Activated CD8-positive, alpha-beta T cell treated with anti-CD3 and anti-CD28 coated beads, Interleukin-2, amount 10 ng/mL, durations not matched to agents 7 days and 5 days (primary cell): ENCODE measurements at regions not wholly inside any gene's neighbourhood (a gene's known extent, or its start where the extent isn't known, plus 50 kb on each side); places are given as distances from the start of the nearest gene placed in this dataset.

Source experiments
- ATAC-seq: fragments of 150-1000 bp; cut with Tn5 transposase; one replicate; pipeline ENCODE4 v1.10.0; 2021; ENCODE audit warnings: moderate library complexity
- CTCF ChIA-PET: fragments of 350-600 bp; sonication (Branson Sonifier 250); formaldehyde crosslinking; loops from one replicate; lab custom pipeline; 2021; ENCODE audit warnings: antibody characterized with exemption; lab: Charles Lee
- POLR2A ChIA-PET: fragments of 350-600 bp; sonication (Branson Sonifier 250); formaldehyde crosslinking; loops from one replicate; lab custom pipeline; 2021; ENCODE audit warnings: antibody characterized with exemption; lab: Charles Lee
- DNase-seq: peaks from one replicate; pipeline ENCODE4 v3.0.0-alpha.2; 2020
- H3K27ac Mint-ChIP-seq: one replicate; pipeline ENCODE4 v1.8.0; 2021; ENCODE audit warnings: mild to moderate bottlenecking, mixed read lengths
- H3K27me3 Mint-ChIP-seq: one replicate; pipeline ENCODE4 v1.8.0; 2021; ENCODE audit warnings: low read depth, mixed read lengths
- H3K36me3 Mint-ChIP-seq: one replicate; pipeline ENCODE4 v1.8.0; 2021; ENCODE audit warnings: low read depth, mixed read lengths
- H3K4me1 Mint-ChIP-seq: one replicate; pipeline ENCODE4 v1.8.0; 2021; ENCODE audit warnings: low read depth, mixed read lengths
- H3K4me3 Mint-ChIP-seq: one replicate; pipeline ENCODE4 v1.8.0; 2021; ENCODE audit warnings: mild to moderate bottlenecking, mixed read lengths
- H3K9me3 Mint-ChIP-seq: one replicate; pipeline ENCODE4 v1.8.0; 2022; ENCODE audit warnings: mixed read lengths; ENCODE audit not compliant: insufficient read depth

DNA sequence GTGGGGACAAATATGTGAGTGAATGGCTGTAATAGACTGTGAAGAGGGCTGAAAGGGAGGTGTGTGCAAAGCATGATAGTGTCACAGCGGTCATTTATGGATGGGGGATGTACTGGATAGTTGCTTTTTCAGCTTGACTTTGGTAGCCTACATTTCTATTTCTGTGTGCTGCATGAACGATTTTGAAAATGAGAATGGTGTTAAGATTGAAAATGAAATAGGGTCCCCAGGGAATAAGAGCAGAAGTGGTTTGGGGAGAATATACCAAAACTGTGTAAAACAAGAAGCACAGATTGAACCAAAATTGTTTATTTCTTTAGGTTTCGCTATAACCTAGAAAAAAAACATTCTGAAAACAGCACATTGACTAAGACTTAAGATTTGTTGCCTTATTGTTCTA is 58.8 kb upstream of the CLNK start:
- ATAC-seq = no peak
- H3K9me3 Mint-ChIP-seq = no peaks in the 10 kb centered on the region
- H3K27ac Mint-ChIP-seq = no peak overlapping the region
- no peak for DNase-seq
- no peak overlapping the region for H3K4me3 Mint-ChIP-seq
- no peaks in the 10 kb centered on the region for H3K27me3 Mint-ChIP-seq
- POLR2A ChIA-PET = no interaction called here
- CTCF ChIA-PET = no interaction called here
- no peaks in the 10 kb centered on the region for H3K36me3 Mint-ChIP-seq
- H3K4me1 Mint-ChIP-seq = no peaks in the 10 kb centered on the region

DNA sequence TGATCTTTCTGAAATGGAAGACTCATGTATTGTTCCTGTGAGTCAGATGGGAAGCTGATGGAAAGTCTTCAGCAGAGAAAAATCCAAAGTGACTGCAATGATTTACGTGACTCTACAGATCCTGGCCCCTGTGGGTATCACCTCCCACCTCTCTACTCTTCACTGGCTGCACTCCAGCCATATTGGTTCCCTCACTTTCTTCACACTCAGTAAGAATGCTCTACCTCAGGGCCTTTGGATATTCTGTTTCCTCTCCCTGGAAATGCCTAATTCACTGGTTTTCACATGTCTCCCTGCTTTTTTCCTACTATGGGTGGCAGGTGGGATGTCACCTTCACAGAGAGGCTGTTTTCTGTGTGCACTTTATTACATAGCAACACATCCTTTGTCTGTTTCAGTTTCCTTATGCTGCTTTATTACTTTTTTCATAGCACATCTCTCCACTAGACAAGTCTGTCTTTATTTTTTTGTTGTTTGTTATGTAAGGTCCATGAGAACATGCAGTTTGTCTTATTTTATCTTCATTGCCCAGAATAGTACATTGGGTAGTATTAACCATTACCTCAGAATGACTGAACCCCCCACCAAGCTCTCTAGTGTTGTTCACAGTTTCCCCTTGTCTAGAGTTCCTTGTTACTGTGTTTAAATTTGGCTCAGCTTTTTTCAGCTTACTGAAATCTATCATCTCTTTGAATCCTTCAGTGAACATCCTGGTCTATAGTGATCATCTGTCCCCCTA is 57.6 kb upstream of the CLNK start:
- DNase-seq (no peak), ATAC-seq (no peak)
- Mint-ChIP-seq H3K36me3 (no peaks in the 10 kb centered on the region), H3K9me3 (no peaks in the 10 kb centered on the region), H3K4me1 (no peaks in the 10 kb centered on the region), H3K4me3 (no peak overlapping the region), H3K27me3 (no peaks in the 10 kb centered on the region), H3K27ac (no peak overlapping the region)
- ChIA-PET POLR2A (no interaction called here), CTCF (interaction anchor here (1.2 kb wide), 1 partner anchor 113 kb away, joined by 3 read pairs; no protein-coding TSS in a partner anchor)

DNA sequence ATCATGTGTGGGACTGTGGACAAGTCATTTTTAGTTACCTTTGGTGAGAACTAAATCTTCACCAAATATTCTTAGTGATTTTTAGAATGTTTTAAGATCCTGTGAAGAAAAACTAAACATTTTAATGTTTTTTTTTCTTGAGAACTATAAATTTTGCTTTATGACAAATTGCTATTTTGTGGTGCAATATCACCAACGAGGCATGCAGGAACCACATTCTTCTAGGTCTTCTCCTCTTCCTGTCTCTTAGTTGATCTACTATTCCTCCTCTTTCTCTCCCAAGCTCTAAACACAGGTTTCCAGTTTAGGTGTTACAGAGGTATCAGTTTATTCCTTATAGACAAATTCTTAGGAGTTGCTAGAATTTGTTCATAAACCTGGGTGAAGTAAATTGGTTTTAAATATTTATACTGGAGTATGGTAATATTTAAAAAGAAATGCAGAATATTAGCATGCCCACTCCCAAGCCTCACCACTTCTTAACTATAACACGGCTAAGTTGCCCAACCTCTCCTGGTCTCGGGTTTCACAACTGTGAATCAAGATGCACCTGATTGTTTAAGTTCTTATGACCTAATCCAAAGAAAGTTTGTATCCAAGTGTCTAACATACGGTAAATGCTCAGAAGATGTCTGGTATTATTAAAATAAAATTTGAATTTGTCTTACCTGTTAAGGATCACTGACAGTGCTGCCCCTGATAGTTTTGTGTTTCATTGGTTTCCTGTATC is 56.5 kb upstream of the CLNK start:
- Mint-ChIP-seq H3K27me3 (no peaks in the 10 kb centered on the region), H3K4me1 (no peaks in the 10 kb centered on the region), H3K9me3 (no peaks in the 10 kb centered on the region), H3K4me3 (no peak overlapping the region), H3K27ac (no peak overlapping the region), H3K36me3 (no peaks in the 10 kb centered on the region)
- ChIA-PET POLR2A (no interaction called here), CTCF (no interaction called here)
- no peak for DNase-seq
- no peak for ATAC-seq

DNA sequence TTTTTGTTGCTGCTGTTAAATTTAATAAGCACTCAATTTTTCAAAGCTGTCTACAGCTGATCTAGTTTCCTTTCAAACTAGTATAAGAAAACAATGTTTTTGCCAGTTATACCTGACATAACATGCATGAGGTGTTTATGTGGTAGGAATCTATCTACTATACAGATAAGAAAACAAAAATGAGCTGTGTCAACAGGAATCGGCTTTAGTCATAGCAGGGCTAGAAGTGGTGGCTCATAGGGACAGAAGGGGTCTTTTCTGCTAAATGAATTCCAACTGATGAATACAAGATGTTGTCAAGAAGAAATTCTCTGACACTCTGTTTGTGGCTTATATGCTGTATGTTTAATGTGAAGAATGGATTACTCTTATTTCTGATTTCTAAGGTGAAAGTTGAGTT is 55.7 kb upstream of the CLNK start:
- no peaks in the 10 kb centered on the region for H3K36me3 Mint-ChIP-seq
- no peak overlapping the region for H3K4me3 Mint-ChIP-seq
- H3K9me3 Mint-ChIP-seq = no peaks in the 10 kb centered on the region
- POLR2A ChIA-PET = no interaction called here
- no peak for DNase-seq
- CTCF ChIA-PET = no interaction called here
- no peaks in the 10 kb centered on the region for H3K4me1 Mint-ChIP-seq
- H3K27me3 Mint-ChIP-seq = no peaks in the 10 kb centered on the region
- no peak for ATAC-seq
- no peak overlapping the region for H3K27ac Mint-ChIP-seq

DNA sequence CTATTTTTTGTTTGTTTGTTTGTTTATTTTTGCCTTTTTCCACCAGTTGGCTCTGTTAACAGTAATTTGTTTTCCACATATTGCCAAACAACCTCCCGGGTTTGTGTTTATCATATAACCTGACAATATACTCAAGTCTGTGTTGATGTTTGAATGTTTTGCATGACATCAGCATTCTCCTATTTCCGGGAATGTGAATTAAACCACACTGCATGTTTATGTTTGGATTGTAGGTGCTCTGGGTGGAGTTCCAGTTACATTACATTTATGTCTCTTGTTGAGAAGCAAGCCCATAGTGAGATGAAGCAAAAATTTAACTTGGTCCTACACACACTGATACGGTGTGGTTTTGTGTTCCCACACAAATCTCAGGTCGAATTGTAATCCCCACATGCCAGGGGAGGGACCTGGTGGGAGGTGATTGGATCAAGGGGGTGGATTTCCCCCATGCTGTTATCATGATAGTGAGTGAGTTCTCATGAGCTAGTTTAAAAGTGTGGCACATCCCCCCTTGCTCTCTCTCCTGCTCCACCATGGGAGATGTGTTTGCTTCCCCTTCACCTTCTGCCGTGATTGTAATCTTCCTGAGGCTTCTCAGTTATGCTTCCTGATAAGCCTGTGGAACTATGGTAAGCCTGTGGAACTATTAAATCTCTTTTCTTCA is 54.4 kb upstream of the CLNK start:
- Mint-ChIP-seq H3K27me3 (no peaks in the 10 kb centered on the region), H3K4me3 (no peak overlapping the region), H3K36me3 (no peaks in the 10 kb centered on the region), H3K4me1 (no peaks in the 10 kb centered on the region), H3K27ac (no peak overlapping the region), H3K9me3 (no peaks in the 10 kb centered on the region)
- POLR2A ChIA-PET = no interaction called here
- DNase-seq = no peak
- CTCF ChIA-PET = no interaction called here
- no peak for ATAC-seq

DNA sequence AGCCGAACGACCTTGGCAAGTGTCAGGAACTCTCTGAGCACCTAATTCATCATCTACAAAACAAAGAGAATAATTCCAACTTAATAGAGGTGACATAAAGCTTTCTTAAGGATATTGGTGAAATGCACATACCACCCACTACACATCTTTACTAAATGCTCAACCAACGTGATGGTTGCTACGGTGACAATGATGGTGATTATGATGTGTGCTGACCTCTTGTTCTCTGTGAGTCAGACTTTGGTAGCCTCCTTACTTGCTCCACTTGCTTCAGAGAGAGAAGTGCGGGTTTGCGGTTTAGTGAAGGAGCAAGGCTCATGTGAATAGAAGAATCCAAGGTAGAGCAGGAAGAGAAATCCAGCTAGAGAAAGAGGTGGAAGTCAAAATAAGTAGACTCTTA is 52.8 kb upstream of the CLNK start:
- DNase-seq (no peak), ATAC-seq (no peak)
- Mint-ChIP-seq H3K4me1 (peaks cover 13% of the 10 kb centered on the region), H3K9me3 (no peaks in the 10 kb centered on the region), H3K4me3 (no peak overlapping the region), H3K27me3 (no peaks in the 10 kb centered on the region), H3K27ac (no peak overlapping the region), H3K36me3 (no peaks in the 10 kb centered on the region)
- ChIA-PET POLR2A (interaction anchor here (1.4 kb wide), 1 partner anchor 9 kb away, joined by 4 read pairs; no protein-coding TSS in a partner anchor), CTCF (no interaction called here)

DNA sequence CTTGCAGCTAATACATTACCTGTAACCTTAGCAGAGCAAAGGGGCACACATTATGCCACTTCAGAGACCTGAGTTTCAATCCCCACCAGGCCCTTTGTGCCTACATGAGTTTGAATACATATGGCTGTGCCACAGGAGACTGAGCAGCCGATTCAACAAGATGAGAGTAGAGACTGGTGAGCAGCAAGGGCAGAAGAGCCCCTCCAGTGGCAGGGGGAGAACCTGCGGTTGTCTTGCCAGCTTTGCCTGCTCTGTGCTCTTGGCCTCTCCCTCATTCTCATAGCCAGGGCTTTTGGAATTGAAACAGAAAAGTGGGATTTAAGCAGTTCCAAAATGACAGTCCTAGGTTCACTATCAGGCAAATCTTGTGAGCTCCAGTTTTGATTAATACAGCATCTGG is 52.3 kb upstream of the CLNK start:
- no peak overlapping the region for H3K4me3 Mint-ChIP-seq
- ChIA-PET POLR2A (interaction anchor here (1.4 kb wide), 1 partner anchor 10 kb away, joined by 4 read pairs; no protein-coding TSS in a partner anchor), CTCF (no interaction called here)
- ATAC-seq (no peak), DNase-seq (no peak)
- peaks cover 17% of the 10 kb centered on the region for H3K4me1 Mint-ChIP-seq
- no peaks in the 10 kb centered on the region for H3K27me3 Mint-ChIP-seq
- H3K27ac Mint-ChIP-seq = no peak overlapping the region
- H3K36me3 Mint-ChIP-seq = no peaks in the 10 kb centered on the region
- no peaks in the 10 kb centered on the region for H3K9me3 Mint-ChIP-seq

DNA sequence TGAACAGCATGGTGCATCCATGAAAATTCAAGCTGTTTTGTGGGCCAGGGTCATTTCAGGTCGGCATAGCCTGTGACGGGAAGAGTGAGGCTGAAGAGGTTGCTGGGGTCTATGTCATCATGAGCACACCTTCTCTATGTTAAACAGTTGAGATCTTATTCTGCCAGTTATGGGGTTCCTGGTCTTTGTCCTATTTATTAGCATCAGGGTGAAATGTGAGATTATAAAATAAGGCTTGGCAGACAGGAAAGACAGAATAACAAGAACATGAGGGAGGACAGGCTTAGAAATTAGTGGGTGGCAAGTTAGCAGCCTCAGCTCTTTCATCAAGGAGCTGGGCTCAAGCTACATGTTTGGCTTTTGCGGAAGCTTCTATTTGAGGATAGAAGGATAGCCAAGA is 51.7 kb upstream of the CLNK start:
- Mint-ChIP-seq H3K27ac (no peak overlapping the region), H3K4me1 (peaks cover 23% of the 10 kb centered on the region), H3K4me3 (no peak overlapping the region), H3K27me3 (no peaks in the 10 kb centered on the region), H3K36me3 (no peaks in the 10 kb centered on the region), H3K9me3 (no peaks in the 10 kb centered on the region)
- DNase-seq (no peak), ATAC-seq (no peak)
- ChIA-PET POLR2A (no interaction called here), CTCF (no interaction called here)

DNA sequence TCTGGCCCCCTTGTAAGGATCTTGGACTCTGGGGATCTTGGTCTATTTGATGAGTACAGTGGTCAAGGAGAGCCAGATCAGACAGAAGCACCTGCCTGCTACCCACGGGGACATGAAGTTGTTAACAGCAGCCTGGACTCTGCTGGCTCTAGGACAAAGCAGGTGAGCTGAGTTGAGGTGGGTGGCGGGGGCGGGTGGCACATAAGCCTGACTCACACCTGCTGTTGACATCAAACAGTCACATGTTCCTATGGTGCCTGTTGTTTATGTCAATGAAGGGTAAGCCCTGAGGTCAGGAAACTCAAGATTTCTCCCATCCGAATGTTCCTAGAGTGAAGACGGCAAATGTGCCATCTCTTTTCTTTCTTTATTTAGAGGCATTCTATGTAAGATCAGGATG is 50.1 kb upstream of the CLNK start:
- ChIA-PET CTCF (no interaction called here), POLR2A (no interaction called here)
- DNase-seq = no peak
- H3K36me3 Mint-ChIP-seq = no peaks in the 10 kb centered on the region
- H3K9me3 Mint-ChIP-seq = no peaks in the 10 kb centered on the region
- no peak for ATAC-seq
- no peak overlapping the region for H3K27ac Mint-ChIP-seq
- H3K27me3 Mint-ChIP-seq = no peaks in the 10 kb centered on the region
- no peak overlapping the region for H3K4me3 Mint-ChIP-seq
- peaks cover 36% of the 10 kb centered on the region for H3K4me1 Mint-ChIP-seq
